ENCODE measurements at regions not wholly inside any gene's neighbourhood (a gene's known extent, or its start where the extent isn't known, plus 50 kb on each side); places are given as distances from the start of the nearest gene placed in this dataset.

- ChIA-PET CTCF (no interaction called here), POLR2A (ENCODE audit: low non-redundant PET) (no interaction called here)
- DNase-seq (ENCODE audit: low spot score) = no peak
- no peak overlapping the region for H3K27ac ChIP-seq
- TF ChIP-seq CTCF (conservative IDR thresholded peaks at IDR 0.05; ENCODE audit: low read depth) = no peak
Measured at GRCh38 chr10:125226823-125227222, 66.5 kb upstream of the CTBP2 start.

- no peak overlapping the region for H3K27ac ChIP-seq
- ChIA-PET CTCF (no interaction called here), POLR2A (ENCODE audit: low non-redundant PET) (no interaction called here)
- TF ChIP-seq CTCF (conservative IDR thresholded peaks at IDR 0.05; ENCODE audit: low read depth) = no peak
- DNase-seq (ENCODE audit: low spot score) = no peak
Measured at GRCh38 chr10:125226005-125226404, 65.6 kb upstream of the CTBP2 start.

GRCh38 chr10:125225051-125225450 lies 64.7 kb upstream of the CTBP2 start:
- ChIA-PET POLR2A (ENCODE audit: low non-redundant PET) (no interaction called here), CTCF (interaction anchor here (0.5 kb wide), 1 partner anchor 22 kb away, joined by 4 read pairs; no protein-coding TSS in a partner anchor)
- H3K27ac ChIP-seq = no peak overlapping the region
- TF ChIP-seq CTCF (conservative IDR thresholded peaks at IDR 0.05; ENCODE audit: low read depth) = no peak
- DNase-seq (ENCODE audit: low spot score) = no peak

GRCh38 chr10:125222515-125223308 lies 62.3 kb upstream of the CTBP2 start:
- no peak for DNase-seq (ENCODE audit: low spot score)
- no peak overlapping the region for H3K27ac ChIP-seq
- TF ChIP-seq CTCF (conservative IDR thresholded peaks at IDR 0.05; ENCODE audit: low read depth) = no peak
- ChIA-PET POLR2A (ENCODE audit: low non-redundant PET) (no interaction called here), CTCF (no interaction called here)

GRCh38 chr10:125221716-125222115 lies 61.4 kb upstream of the CTBP2 start:
- TF ChIP-seq CTCF (conservative IDR thresholded peaks at IDR 0.05; ENCODE audit: low read depth) = no peak
- no peak overlapping the region for H3K27ac ChIP-seq
- DNase-seq (ENCODE audit: low spot score) = no peak
- ChIA-PET POLR2A (ENCODE audit: low non-redundant PET) (no interaction called here), CTCF (no interaction called here)

GRCh38 chr10:125219776-125220175 lies 59.4 kb upstream of the CTBP2 start:
- POLR2A ChIA-PET (ENCODE audit: low non-redundant PET) = no interaction called here

More at GRCh38 chr10:125219776-125220175, 59.4 kb upstream of the CTBP2 start:
- no peak for TF ChIP-seq CTCF (conservative IDR thresholded peaks at IDR 0.05; ENCODE audit: low read depth)
- DNase-seq (ENCODE audit: low spot score) = no peak
- CTCF ChIA-PET = no interaction called here
- H3K27ac ChIP-seq = no peak overlapping the region

Measured in RWPE1 (cell line).